PC-9 (cell line): ENCODE measurements at regions not wholly inside any gene's neighbourhood (a gene's known extent, or its start where the extent isn't known, plus 50 kb on each side); places are given as distances from the start of the nearest gene placed in this dataset.

ENCODE experiments used
- CTCF ChIP-seq: fragments of 200-600 bp; sonication (generic); conservative IDR thresholded peaks from 2 replicates; pipeline ENCODE4 v1.6.1; 2017; ENCODE audit warnings: mixed run types, antibody characterized with exemption, mild to moderate bottlenecking, moderate library complexity
- EZH2 ChIP-seq: fragments of 200-600 bp; sonication (generic); IDR thresholded peaks from 2 replicates; pipeline ENCODE4 v1.8.0; 2017; ENCODE audit warnings: antibody characterized with exemption, low read depth

GRCh38 chr2:76000425-76000824 lies 289.7 kb upstream of the GCFC2 start:
- no peak for TF ChIP-seq EZH2
- no peak for TF ChIP-seq CTCF
